Psoas muscle (tissue), 7 donors: ENCODE measurements at regions not wholly inside any gene's neighbourhood (a gene's known extent, or its start where the extent isn't known, plus 50 kb on each side); places are given as distances from the start of the nearest gene placed in this dataset.
"Not testable (repeated sequence)": the region's sequence is repeated elsewhere in the genome, so short reads cannot be mapped to it uniquely, and the experiment has no call there.

ENCODE experiments used
- ATAC-seq, 4 donors: fragments of 200-7000 bp; cut with Tn5 transposase; one replicate each; pipeline ENCODE4 v1.9.1; 2020; ENCODE audit warnings: moderate library complexity in 3 of 4, mild to moderate bottlenecking in 2 of 4
- DNase-seq, 2 donors: peaks; one replicate each; pipeline ENCODE4 v3.0.0-alpha.2; 2020
- H3K27ac ChIP-seq: fragments of 200-600 bp; one replicate; pipeline ENCODE4 v1.8.0; 2022
- H3K27me3 ChIP-seq, 3 donors: fragments of 200-600 bp in 1 of 3; one replicate each; pipeline versions ENCODE4 v1.6.1 to v1.8.0; 2013 to 2022; ENCODE audit warnings: low read length in 2 of 3, mild to moderate bottlenecking in 2 of 3, moderate library complexity in 1 of 3; ENCODE audit not compliant: insufficient read depth in 3 of 3
- H3K36me3 ChIP-seq, 2 donors: fragments of 200-600 bp in 1 of 2; one replicate each; pipeline versions ENCODE4 v1.6.1 to v1.8.0; 2013 to 2022; ENCODE audit warnings: low read depth in 1 of 2, mild to moderate bottlenecking in 1 of 2, moderate library complexity in 1 of 2; ENCODE audit not compliant: insufficient read depth in 1 of 2
- H3K4me1 ChIP-seq: fragments of 200-600 bp; one replicate; pipeline ENCODE4 v1.8.0; 2022
- H3K4me3 ChIP-seq: fragments of 200-600 bp; one replicate; pipeline ENCODE4 v1.8.0; 2022; ENCODE audit warnings: mild to moderate bottlenecking
- H3K9me3 ChIP-seq: fragments of 200-600 bp; one replicate; pipeline ENCODE4 v1.8.0; 2022
- WGBS, 3 donors: extraction: QIAGEN DNeasy Blood & Tissue Kit; methylation state at CpG; one replicate each; pipeline versions ENCODE4 v1.1.6 to v1.1.7; 2013; 5-methylcytosine and 5-hydroxymethylcytosine counted together
- intact Hi-C, 2 donors: fragments of 100-400 bp; cut with DNase I; formaldehyde crosslinking; loops; one replicate each; pipeline versions ENCODE4 v1.11.0 to v1.14.2; 2022
- TF ChIP-seq, protein P1 (sequence below): fragments of 200-600 bp; IDR thresholded peaks from one replicate; pipeline ENCODE4 v1.8.0; 2022; ENCODE audit warnings: antibody characterized with exemption
- donor health status: healthy with polysubstance abuse.
- donor health status: DM: no; HTN: no; CAD: no; lungs with moderate emphysema.
- donor health status: Bipolar disorder and iron deficiency.
- donor health status: healthy.
- donor health status: DM: yes; HTN: yes; CAD: no.
- donor health status: DM: no; HTN: no; CAD: no.
- donor health status: DM: yes; HTN: yes; CAD: no.

DNA sequence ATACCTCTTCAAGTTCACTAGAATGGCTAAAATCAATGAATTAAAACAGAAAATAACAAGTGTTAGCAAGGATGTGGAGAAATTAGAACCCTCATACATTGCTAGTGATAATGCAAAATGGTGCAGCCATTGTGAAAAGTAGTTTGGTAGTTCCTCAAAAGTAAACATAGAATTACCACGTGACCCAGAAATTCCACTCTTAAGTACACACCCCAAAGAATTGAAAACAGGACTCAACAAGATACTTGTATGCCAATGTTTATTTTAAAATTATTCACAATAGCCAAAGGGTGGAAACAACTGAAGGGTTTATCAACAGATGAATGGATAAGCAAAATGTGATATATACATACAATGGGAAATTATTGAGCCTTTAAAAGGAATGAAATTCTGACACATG, 70.3 kb downstream of the BARX1 start:
- Histone ChIP-seq H3K36me3 (no peaks in the 10 kb centered on the region), H3K4me1 (no peaks in the 10 kb centered on the region), H3K27ac (no peak overlapping the region), H3K9me3 (no peaks in the 10 kb centered on the region), H3K27me3 (peaks cover 0 to 8% (median 0%) of the 10 kb centered on the region in 3 donors), H3K4me3 (no peak overlapping the region)
- no peak for ATAC-seq
- WGBS, 3 donors: 61 to 69% (median 61%) methylated on average over 1 of the region's 1 CpG
- TF ChIP-seq, protein P1, sequence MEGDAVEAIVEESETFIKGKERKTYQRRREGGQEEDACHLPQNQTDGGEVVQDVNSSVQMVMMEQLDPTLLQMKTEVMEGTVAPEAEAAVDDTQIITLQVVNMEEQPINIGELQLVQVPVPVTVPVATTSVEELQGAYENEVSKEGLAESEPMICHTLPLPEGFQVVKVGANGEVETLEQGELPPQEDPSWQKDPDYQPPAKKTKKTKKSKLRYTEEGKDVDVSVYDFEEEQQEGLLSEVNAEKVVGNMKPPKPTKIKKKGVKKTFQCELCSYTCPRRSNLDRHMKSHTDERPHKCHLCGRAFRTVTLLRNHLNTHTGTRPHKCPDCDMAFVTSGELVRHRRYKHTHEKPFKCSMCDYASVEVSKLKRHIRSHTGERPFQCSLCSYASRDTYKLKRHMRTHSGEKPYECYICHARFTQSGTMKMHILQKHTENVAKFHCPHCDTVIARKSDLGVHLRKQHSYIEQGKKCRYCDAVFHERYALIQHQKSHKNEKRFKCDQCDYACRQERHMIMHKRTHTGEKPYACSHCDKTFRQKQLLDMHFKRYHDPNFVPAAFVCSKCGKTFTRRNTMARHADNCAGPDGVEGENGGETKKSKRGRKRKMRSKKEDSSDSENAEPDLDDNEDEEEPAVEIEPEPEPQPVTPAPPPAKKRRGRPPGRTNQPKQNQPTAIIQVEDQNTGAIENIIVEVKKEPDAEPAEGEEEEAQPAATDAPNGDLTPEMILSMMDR: no peak
- DNase-seq: no peak
- intact Hi-C loops: no loop called here

DNA sequence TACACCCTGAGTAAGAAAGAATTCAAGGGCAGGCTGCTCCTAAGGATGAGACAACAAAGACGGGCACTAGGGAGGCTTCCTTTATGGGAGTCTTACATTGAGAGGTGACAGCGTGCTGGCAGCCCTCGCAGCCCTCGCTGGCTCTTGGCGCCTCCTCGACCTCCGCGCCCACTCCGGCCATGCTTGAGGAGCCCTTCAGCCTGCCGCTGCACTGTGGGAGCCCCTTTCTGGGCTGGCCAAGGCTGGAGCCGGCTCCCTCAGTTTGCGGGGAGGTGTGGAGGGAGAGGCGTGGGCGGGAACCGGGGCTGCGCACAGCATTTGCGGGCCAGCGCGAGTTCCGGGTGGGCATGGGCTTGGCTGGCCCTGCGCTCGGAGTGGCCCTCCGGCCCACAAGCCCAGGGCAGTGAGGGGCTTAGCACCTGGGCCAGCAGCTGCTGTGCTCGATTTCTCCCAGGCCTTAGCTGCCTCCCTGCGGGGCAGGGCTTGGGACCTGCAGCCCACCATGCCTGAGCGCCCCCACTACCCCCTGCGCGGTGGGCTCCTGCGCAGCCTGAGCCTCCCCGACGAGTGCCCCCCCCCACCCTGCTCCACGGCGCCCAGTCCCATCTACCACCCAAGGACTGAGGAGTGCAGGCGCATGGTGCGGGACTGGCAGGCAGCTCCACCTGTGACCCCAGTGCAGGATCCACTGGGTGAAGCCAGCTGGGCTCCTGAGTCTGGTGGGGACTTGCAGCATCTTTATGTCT, 75.3 kb downstream of the BARX1 start:
- H3K27ac ChIP-seq, H3K27me3 ChIP-seq, ATAC-seq, DNase-seq, H3K4me1 ChIP-seq, H3K36me3 ChIP-seq, H3K9me3 ChIP-seq, intact Hi-C loops, H3K4me3 ChIP-seq: not testable (repeated sequence)
- 88 to 95% (median 93%) methylated on average over 30 to 35 of the region's 35 CpGs for WGBS, 3 donors

DNA sequence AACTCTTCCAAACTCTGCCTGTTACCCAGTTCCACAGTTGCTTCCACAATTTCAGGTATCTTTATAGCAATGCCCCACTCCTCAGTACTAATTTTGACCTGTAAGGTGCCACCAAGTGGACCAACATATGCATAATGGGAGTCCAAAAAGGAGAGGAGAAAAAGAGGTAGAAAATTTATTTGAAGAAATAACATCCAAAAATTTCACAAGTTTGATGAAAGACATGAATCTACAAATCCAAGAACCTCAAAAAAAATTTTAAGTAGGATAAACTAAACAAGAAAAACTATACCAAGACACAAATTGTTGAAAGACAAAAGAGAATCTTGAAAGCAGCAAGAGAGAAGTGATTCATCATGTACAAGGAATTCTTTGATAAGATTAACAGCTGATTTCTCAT, 79.8 kb downstream of the BARX1 start:
- Histone ChIP-seq H3K4me1 (no peaks in the 10 kb centered on the region), H3K9me3 (peaks cover 8% of the 10 kb centered on the region), H3K36me3 (no peaks in the 10 kb centered on the region), H3K4me3 (no peak overlapping the region), H3K27ac (no peak overlapping the region), H3K27me3 (peaks cover 0 to 8% (median 0%) of the 10 kb centered on the region in 3 donors)
- TF ChIP-seq, protein P1: no peak
- no peak for ATAC-seq
- intact Hi-C loops: no loop called here
- DNase-seq: no peak

DNA sequence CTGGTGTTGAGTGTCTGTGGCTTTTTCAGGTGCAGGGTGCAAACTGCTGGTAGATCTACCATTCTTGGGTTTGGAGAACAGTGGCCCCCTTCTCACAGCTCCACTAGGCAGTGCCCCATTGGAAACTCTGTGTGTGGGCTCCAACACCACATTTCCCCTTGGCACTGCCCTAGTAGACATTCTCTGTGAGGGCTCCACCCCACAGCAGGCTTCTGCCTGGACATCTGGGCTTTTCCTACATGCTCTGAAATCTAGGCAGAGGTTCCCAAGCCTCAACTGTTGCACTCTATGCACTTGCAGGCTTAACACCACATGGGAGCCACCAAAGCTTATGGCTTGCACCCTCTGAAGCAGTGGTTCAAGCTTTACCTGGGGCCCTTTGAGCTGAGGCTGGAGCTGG, 80.9 kb downstream of the BARX1 start:
- no peak for ATAC-seq
- H3K4me1 ChIP-seq: no peaks in the 10 kb centered on the region
- no peaks in the 10 kb centered on the region for H3K36me3 ChIP-seq
- intact Hi-C loops: no loop called here
- no peak overlapping the region for H3K4me3 ChIP-seq
- peaks cover 0 to 8% (median 0%) of the 10 kb centered on the region in 3 donors for H3K27me3 ChIP-seq
- no peak for DNase-seq
- no peak overlapping the region for H3K27ac ChIP-seq
- TF ChIP-seq, protein P1: no peak
- H3K9me3 ChIP-seq: peaks cover 8% of the 10 kb centered on the region

DNA sequence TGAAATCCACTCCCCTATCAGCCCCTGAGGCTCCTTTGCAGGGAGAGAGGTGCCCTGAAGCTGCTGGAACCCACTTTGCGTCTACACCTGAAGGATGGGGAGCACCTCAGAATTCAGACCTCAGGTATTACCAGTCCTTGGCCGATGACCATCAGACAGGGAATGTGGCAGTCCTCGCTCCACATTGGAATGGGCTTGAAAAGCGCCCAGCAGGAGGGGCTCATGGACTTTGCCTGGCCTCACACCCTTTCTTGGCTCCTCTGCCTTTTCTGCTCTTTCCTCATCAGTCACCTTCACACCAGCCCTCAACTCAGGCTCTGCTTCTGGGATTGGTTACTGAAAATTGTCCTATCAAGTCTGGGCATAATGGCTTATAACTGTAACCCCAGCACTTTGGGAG, 83.9 kb downstream of the BARX1 start:
- Histone ChIP-seq H3K27ac (no peak overlapping the region), H3K4me3 (no peak overlapping the region), H3K4me1 (no peaks in the 10 kb centered on the region), H3K27me3 (peaks cover 0 to 8% (median 3%) of the 10 kb centered on the region in 3 donors), H3K9me3 (peaks cover 8% of the 10 kb centered on the region), H3K36me3 (no peaks in the 10 kb centered on the region)
- DNase-seq (no peak), ATAC-seq (no peak)
- intact Hi-C loops: no loop called here
- WGBS, 3 donors: 89 to 90% (median 89%) methylated on average over 4 of the region's 4 CpGs
- TF ChIP-seq, protein P1: no peak
